SJSA1 (cell line): ENCODE measurements at regions not wholly inside any gene's neighbourhood (a gene's known extent, or its start where the extent isn't known, plus 50 kb on each side); places are given as distances from the start of the nearest gene placed in this dataset.

Experiments used
- DNase-seq, 2 experiments: peaks; one replicate each; pipeline ENCODE4 v3.0.0-alpha.2; 2015 to 2020; ENCODE audit warnings: low spot score in 2 of 2, low read depth in 1 of 2
- H3K27ac ChIP-seq: fragments of 250-450 bp; sonication (Bioruptor Pico); 2 replicates; pipeline ENCODE4 v1.5.1; 2020; ENCODE audit warnings: mild to moderate bottlenecking, moderate library complexity
- H3K27me3 ChIP-seq: fragments of 250-450 bp; sonication (Bioruptor Pico); replicated peaks from 2 replicates; pipeline ENCODE4 v1.5.1; 2020; ENCODE audit warnings: mild to moderate bottlenecking, moderate library complexity
- H3K36me3 ChIP-seq: fragments of 250-450 bp; sonication (Bioruptor Pico); 2 replicates; pipeline ENCODE4 v1.5.1; 2020; ENCODE audit warnings: mild to moderate bottlenecking
- H3K4me1 ChIP-seq: fragments of 250-450 bp; sonication (Bioruptor Pico); replicated peaks from 2 replicates; pipeline ENCODE4 v1.6.1; 2021; ENCODE audit warnings: mild to moderate bottlenecking
- H3K4me3 ChIP-seq: fragments of 250-450 bp; sonication (Bioruptor Pico); 2 replicates; pipeline ENCODE4 v1.5.1; 2020; ENCODE audit warnings: mild to moderate bottlenecking
- H3K9me3 ChIP-seq: fragments of 250-450 bp; sonication (Bioruptor Pico); replicated peaks from 2 replicates; pipeline ENCODE4 v1.5.1; 2020; ENCODE audit warnings: mild to moderate bottlenecking

GRCh38 chr2:128630974-128631697, 312.5 kb upstream of the HS6ST1 start:
- Histone ChIP-seq H3K9me3 (no peaks in the 10 kb centered on the region), H3K27me3 (no peaks in the 10 kb centered on the region), H3K4me3 (no peak overlapping the region), H3K36me3 (no peaks in the 10 kb centered on the region), H3K4me1 (peaks cover 33% of the 10 kb centered on the region), H3K27ac (no peak overlapping the region)
- peak in 1 of 2 experiments; percentile 30 for DNase-seq

GRCh38 chr2:128631698-128632500, 313.2 kb upstream of the HS6ST1 start:
- Histone ChIP-seq H3K27ac (no peak overlapping the region), H3K9me3 (no peaks in the 10 kb centered on the region), H3K36me3 (no peaks in the 10 kb centered on the region), H3K27me3 (no peaks in the 10 kb centered on the region), H3K4me1 (peaks cover 40% of the 10 kb centered on the region), H3K4me3 (no peak overlapping the region)
- peak in 1 of 2 experiments; percentile 31 for DNase-seq

GRCh38 chr2:128632501-128632800, 313.8 kb upstream of the HS6ST1 start:
- peaks cover 46% of the 10 kb centered on the region for H3K4me1 ChIP-seq
- no peak overlapping the region for H3K4me3 ChIP-seq
- H3K9me3 ChIP-seq: no peaks in the 10 kb centered on the region
- no peak overlapping the region for H3K27ac ChIP-seq
- H3K36me3 ChIP-seq: no peaks in the 10 kb centered on the region
- H3K27me3 ChIP-seq: no peaks in the 10 kb centered on the region
- DNase-seq: peak in 1 of 2 experiments; percentile 28

- Histone ChIP-seq H3K9me3 (no peaks in the 10 kb centered on the region), H3K27me3 (no peaks in the 10 kb centered on the region), H3K36me3 (no peaks in the 10 kb centered on the region), H3K27ac (peak overlapping the region; percentile 45), H3K4me3 (no peak overlapping the region), H3K4me1 (peaks cover 56% of the 10 kb centered on the region)
- DNase-seq: peak; percentile 37 to 81
Observed at GRCh38 chr2:128633501-128633900, 314.8 kb upstream of the HS6ST1 start.

GRCh38 chr2:128635361-128635900, 316.8 kb upstream of the HS6ST1 start:
- H3K36me3 ChIP-seq: no peaks in the 10 kb centered on the region
- peaks cover 70% of the 10 kb centered on the region for H3K4me1 ChIP-seq
- no peaks in the 10 kb centered on the region for H3K27me3 ChIP-seq
- peak in 1 of 2 experiments; percentile 65 for DNase-seq
- no peak overlapping the region; the same call in 1 of the 2 replicates for H3K27ac ChIP-seq
- H3K9me3 ChIP-seq: no peaks in the 10 kb centered on the region
- H3K4me3 ChIP-seq: no peak overlapping the region

- DNase-seq: peak in 1 of 2 experiments; percentile 35
- Histone ChIP-seq H3K36me3 (no peaks in the 10 kb centered on the region), H3K9me3 (no peaks in the 10 kb centered on the region), H3K27ac (peak overlapping the region; percentile 63), H3K4me3 (no peak overlapping the region), H3K27me3 (no peaks in the 10 kb centered on the region), H3K4me1 (peaks cover 70% of the 10 kb centered on the region)
Observed at GRCh38 chr2:128636802-128637147, 318.1 kb upstream of the HS6ST1 start.

- no peaks in the 10 kb centered on the region for H3K27me3 ChIP-seq
- peaks cover 70% of the 10 kb centered on the region for H3K4me1 ChIP-seq
- H3K9me3 ChIP-seq: no peaks in the 10 kb centered on the region
- DNase-seq: peak in 1 of 2 experiments; percentile 25
- H3K4me3 ChIP-seq: no peak overlapping the region
- H3K27ac ChIP-seq: peak overlapping the region; percentile 83
- H3K36me3 ChIP-seq: no peaks in the 10 kb centered on the region
Observed at GRCh38 chr2:128637481-128638155, 318.9 kb upstream of the HS6ST1 start.

GRCh38 chr2:128638341-128639119, 319.9 kb upstream of the HS6ST1 start:
- H3K27me3 ChIP-seq: no peaks in the 10 kb centered on the region

GRCh38 chr2:128639120-128639477, 320.4 kb upstream of the HS6ST1 start:
- H3K9me3 ChIP-seq: no peaks in the 10 kb centered on the region

More at GRCh38 chr2:128638341-128639119, 319.9 kb upstream of the HS6ST1 start:
- peaks cover 62% of the 10 kb centered on the region for H3K4me1 ChIP-seq
- H3K4me3 ChIP-seq: no peak overlapping the region
- H3K27ac ChIP-seq: peak overlapping the region; percentile 83
- no peaks in the 10 kb centered on the region for H3K9me3 ChIP-seq
- no peaks in the 10 kb centered on the region for H3K36me3 ChIP-seq
- DNase-seq: peak; percentile 83 to 88

GRCh38 chr2:128639693-128640092, 321.0 kb upstream of the HS6ST1 start:
- H3K36me3 ChIP-seq: no peaks in the 10 kb centered on the region
- H3K27ac ChIP-seq: peak overlapping the region; percentile 83
- peak in 1 of 2 experiments; percentile 37 for DNase-seq
- no peak overlapping the region for H3K4me3 ChIP-seq
- no peaks in the 10 kb centered on the region for H3K27me3 ChIP-seq
- H3K9me3 ChIP-seq: no peaks in the 10 kb centered on the region
- H3K4me1 ChIP-seq: peaks cover 50% of the 10 kb centered on the region

More at GRCh38 chr2:128639120-128639477, 320.4 kb upstream of the HS6ST1 start:
- Histone ChIP-seq H3K36me3 (no peaks in the 10 kb centered on the region), H3K27ac (peak overlapping the region; percentile 83), H3K4me1 (peaks cover 56% of the 10 kb centered on the region), H3K27me3 (no peaks in the 10 kb centered on the region), H3K4me3 (no peak overlapping the region)
- no peak for DNase-seq

GRCh38 chr2:128640166-128640844, 321.6 kb upstream of the HS6ST1 start:
- Histone ChIP-seq H3K4me3 (no peak overlapping the region), H3K4me1 (peaks cover 45% of the 10 kb centered on the region), H3K36me3 (no peaks in the 10 kb centered on the region), H3K27me3 (no peaks in the 10 kb centered on the region), H3K27ac (no peak overlapping the region; the same call in 1 of the 2 replicates), H3K9me3 (no peaks in the 10 kb centered on the region)
- DNase-seq: peak in 1 of 2 experiments; percentile 24

- peak in 1 of 2 experiments; percentile 28 for DNase-seq
- no peaks in the 10 kb centered on the region for H3K9me3 ChIP-seq
- no peaks in the 10 kb centered on the region for H3K27me3 ChIP-seq
- H3K4me1 ChIP-seq: peaks cover 39% of the 10 kb centered on the region
- no peaks in the 10 kb centered on the region for H3K36me3 ChIP-seq
- H3K4me3 ChIP-seq: no peak overlapping the region
- H3K27ac ChIP-seq: no peak overlapping the region
Observed at GRCh38 chr2:128640845-128641360, 322.2 kb upstream of the HS6ST1 start.
